Stimulated activated naive B cell treated with anti-CD40 and anti-IgM and Interleukin-4, amounts not matched to agents 10 μg/mL and 1 μg/mL and 100 μg/mL, for 72 hours (primary cell): ENCODE measurements at regions not wholly inside any gene's neighbourhood (a gene's known extent, or its start where the extent isn't known, plus 50 kb on each side); places are given as distances from the start of the nearest gene placed in this dataset.
"Not testable (repeated sequence)": the region's sequence is repeated elsewhere in the genome, so short reads cannot be mapped to it uniquely, and the experiment has no call there.

Experiments
- ATAC-seq, 2 donors: fragments of 150-1000 bp; cut with Tn5 transposase; replicated peaks; 2 replicates each; pipeline ENCODE4 v1.10.0; 2021; ENCODE audit warnings: moderate library complexity in 1 of 2
- DNase-seq: peaks from one replicate; pipeline ENCODE4 v3.0.0; 2021
- H3K27ac Mint-ChIP-seq: one replicate; pipeline ENCODE4 v1.8.0; 2022; ENCODE audit warnings: mild to moderate bottlenecking, mixed read lengths
- H3K27me3 Mint-ChIP-seq, 2 donors: one replicate each; pipeline ENCODE4 v1.8.0; 2022; ENCODE audit warnings: mixed read lengths in 2 of 2
- H3K36me3 Mint-ChIP-seq, 2 donors: one replicate each; pipeline ENCODE4 v1.8.0; 2022; ENCODE audit warnings: mixed read lengths in 2 of 2, mild to moderate bottlenecking in 1 of 2
- H3K4me1 Mint-ChIP-seq, 2 donors: one replicate each; pipeline ENCODE4 v1.8.0; 2022; ENCODE audit warnings: mixed read lengths in 2 of 2, mild to moderate bottlenecking in 1 of 2
- H3K4me3 Mint-ChIP-seq, 2 donors: one replicate each; pipeline ENCODE4 v1.8.0; 2022; ENCODE audit warnings: mild to moderate bottlenecking in 2 of 2, mixed read lengths in 2 of 2, moderate library complexity in 1 of 2
- H3K9me3 Mint-ChIP-seq, 2 donors: one replicate each; pipeline ENCODE4 v1.8.0; 2022; ENCODE audit warnings: mixed read lengths in 2 of 2, mild to moderate bottlenecking in 1 of 2

DNA sequence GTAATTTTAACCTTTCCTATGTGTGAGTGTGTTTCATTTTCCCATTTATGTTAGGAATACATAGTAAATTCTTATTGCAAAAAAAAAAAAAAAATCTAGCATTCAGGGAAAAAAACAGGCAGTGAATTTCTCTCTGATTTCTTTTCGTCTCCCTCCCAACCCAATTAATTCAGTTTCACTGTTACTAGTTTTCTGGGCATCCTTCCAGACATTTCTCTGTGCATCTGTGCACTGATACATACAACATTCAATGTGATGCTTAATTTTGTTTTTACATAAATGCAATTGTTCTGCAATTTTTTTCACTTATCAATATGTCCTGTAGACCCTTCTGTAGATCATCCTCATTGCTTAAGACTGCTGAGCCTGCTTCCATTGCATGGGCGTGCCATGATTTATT is 694.3 kb upstream of the TBX3 start:
- no peaks in the 10 kb centered on the region for H3K36me3 Mint-ChIP-seq
- peaks cover 5 to 9% of the 10 kb centered on the region in 2 donors for H3K9me3 Mint-ChIP-seq
- no peak overlapping the region for H3K27ac Mint-ChIP-seq
- no peaks in the 10 kb centered on the region for H3K27me3 Mint-ChIP-seq
- DNase-seq (no peak), ATAC-seq (no peak)
- H3K4me1 Mint-ChIP-seq: peaks cover 0 to 8% of the 10 kb centered on the region in 2 donors
- no peak overlapping the region for H3K4me3 Mint-ChIP-seq

DNA sequence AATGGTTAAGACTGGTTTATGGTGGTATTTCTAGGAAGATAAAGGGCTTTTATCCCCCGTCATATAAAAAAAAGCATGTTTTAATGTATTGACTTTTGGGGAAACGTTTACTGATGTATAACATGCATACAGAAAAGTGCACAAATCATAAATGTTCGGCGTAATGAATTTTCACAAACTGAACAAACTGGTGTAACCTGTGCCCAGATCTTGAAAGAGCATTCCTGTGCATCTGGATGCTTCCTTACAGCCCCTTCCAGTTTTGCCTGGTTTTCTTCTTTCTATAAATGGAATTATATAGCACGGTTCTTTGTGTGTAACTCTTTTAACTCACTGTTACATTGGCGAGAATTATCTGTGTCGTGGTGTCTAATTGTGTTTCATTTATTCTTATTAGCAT is 693.8 kb upstream of the TBX3 start:
- Mint-ChIP-seq H3K4me3 (no peak overlapping the region), H3K27me3 (no peaks in the 10 kb centered on the region), H3K4me1 (peaks cover 0 to 8% of the 10 kb centered on the region in 2 donors), H3K36me3 (no peaks in the 10 kb centered on the region), H3K27ac (no peak overlapping the region), H3K9me3 (peaks cover 5 to 9% of the 10 kb centered on the region in 2 donors)
- ATAC-seq: no peak
- no peak for DNase-seq

GRCh38 chr12:115377230-115377629 is 693.3 kb upstream of the TBX3 start:
- no peak for ATAC-seq
- Mint-ChIP-seq H3K4me3 (no peak overlapping the region), H3K27me3 (no peaks in the 10 kb centered on the region), H3K27ac (no peak overlapping the region), H3K4me1 (peaks cover 0 to 8% of the 10 kb centered on the region in 2 donors), H3K36me3 (no peaks in the 10 kb centered on the region), H3K9me3 (peaks cover 5 to 9% of the 10 kb centered on the region in 2 donors)
- no peak for DNase-seq

DNA sequence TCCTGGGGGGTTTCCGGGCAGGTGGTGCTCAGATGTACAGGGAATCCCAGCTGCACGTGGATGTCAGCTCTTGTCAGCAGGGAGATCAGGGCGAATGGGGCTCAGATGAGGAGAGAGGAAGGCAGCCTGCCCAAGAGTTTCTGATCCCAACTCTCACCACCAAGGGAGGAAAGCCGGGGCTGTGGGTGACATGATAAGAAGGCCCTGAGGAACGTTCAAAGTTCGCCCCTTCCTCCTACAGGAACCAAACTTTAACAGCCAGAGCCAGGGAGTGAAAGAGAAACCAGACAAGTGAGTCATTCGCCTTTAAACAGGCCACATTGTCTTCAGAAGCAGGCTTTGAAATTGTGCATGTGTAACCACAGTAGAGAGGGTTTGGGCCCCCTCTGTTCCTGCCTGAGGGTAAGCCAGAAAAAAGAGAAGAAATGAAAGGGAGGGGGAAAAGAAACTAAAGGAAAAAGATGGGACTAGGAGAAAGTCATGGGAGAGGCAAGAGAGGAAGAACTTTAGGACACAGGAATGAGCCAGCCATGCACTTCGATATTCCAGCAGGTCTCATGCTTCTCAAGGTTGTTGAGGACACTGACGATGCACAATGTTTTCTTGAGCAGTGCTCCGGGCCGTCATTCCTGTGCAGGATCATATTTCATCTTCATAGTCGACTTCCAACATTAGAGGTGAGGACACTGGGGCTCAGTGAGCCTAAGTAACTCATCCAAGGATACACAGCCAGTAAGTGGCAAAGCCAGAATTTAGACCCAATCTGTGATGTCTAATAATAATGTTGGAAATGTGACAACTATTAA is 691.4 kb upstream of the TBX3 start:
- Mint-ChIP-seq H3K27ac (peak overlapping the region; percentile 61), H3K27me3 (no peaks in the 10 kb centered on the region), H3K36me3 (no peaks in the 10 kb centered on the region), H3K4me1 (peaks cover 0 to 6% of the 10 kb centered on the region in 2 donors), H3K4me3 (no peak overlapping the region), H3K9me3 (peaks cover 3 to 9% of the 10 kb centered on the region in 2 donors)
- ATAC-seq (peak; percentile 36 to 57), DNase-seq (no peak)

- no peak overlapping the region for H3K4me3 Mint-ChIP-seq
- H3K36me3 Mint-ChIP-seq: no peaks in the 10 kb centered on the region
- DNase-seq (no peak), ATAC-seq (no peak)
- H3K9me3 Mint-ChIP-seq: peaks cover 3 to 9% of the 10 kb centered on the region in 2 donors
- peaks cover 0 to 6% of the 10 kb centered on the region in 2 donors for H3K4me1 Mint-ChIP-seq
- H3K27me3 Mint-ChIP-seq: no peaks in the 10 kb centered on the region
- H3K27ac Mint-ChIP-seq: peak overlapping the region; percentile 61
These were observed 690.7 kb upstream of the TBX3 start for GRCh38 chr12:115374480-115375185.

GRCh38 chr12:115371711-115372110 is 687.7 kb upstream of the TBX3 start:
- H3K27ac Mint-ChIP-seq: no peak overlapping the region
- H3K27me3 Mint-ChIP-seq: no peaks in the 10 kb centered on the region
- DNase-seq (no peak), ATAC-seq (no peak)
- H3K36me3 Mint-ChIP-seq: no peaks in the 10 kb centered on the region
- H3K9me3 Mint-ChIP-seq: peaks cover 5 to 20% of the 10 kb centered on the region in 2 donors
- no peak overlapping the region for H3K4me3 Mint-ChIP-seq
- H3K4me1 Mint-ChIP-seq: peaks cover 0 to 6% of the 10 kb centered on the region in 2 donors

- H3K4me1 Mint-ChIP-seq: peaks cover 0 to 6% of the 10 kb centered on the region in 2 donors
- DNase-seq: no peak
- H3K9me3 Mint-ChIP-seq: peaks cover 6 to 27% of the 10 kb centered on the region in 2 donors
- no peak for ATAC-seq
- H3K4me3 Mint-ChIP-seq: no peak overlapping the region
- H3K27me3 Mint-ChIP-seq: no peaks in the 10 kb centered on the region
- no peaks in the 10 kb centered on the region for H3K36me3 Mint-ChIP-seq
- H3K27ac Mint-ChIP-seq: no peak overlapping the region
These were observed 686.7 kb upstream of the TBX3 start for GRCh38 chr12:115370650-115371049.

- H3K4me3 Mint-ChIP-seq: no peak overlapping the region
- no peaks in the 10 kb centered on the region for H3K36me3 Mint-ChIP-seq
- no peak overlapping the region for H3K27ac Mint-ChIP-seq
- no peak for DNase-seq
- peaks cover 9 to 27% of the 10 kb centered on the region in 2 donors for H3K9me3 Mint-ChIP-seq
- ATAC-seq: no peak
- no peaks in the 10 kb centered on the region for H3K27me3 Mint-ChIP-seq
- peaks cover 0 to 5% of the 10 kb centered on the region in 2 donors for H3K4me1 Mint-ChIP-seq
These were observed 686.2 kb upstream of the TBX3 start for GRCh38 chr12:115370207-115370606.

- ATAC-seq, DNase-seq, H3K36me3 Mint-ChIP-seq, H3K27ac Mint-ChIP-seq, H3K4me1 Mint-ChIP-seq, H3K4me3 Mint-ChIP-seq, H3K27me3 Mint-ChIP-seq: not testable (repeated sequence)
- peaks cover 6 to 26% of the 10 kb centered on the region in 2 donors for H3K9me3 Mint-ChIP-seq
These were observed 682.3 kb upstream of the TBX3 start for GRCh38 chr12:115366277-115366676.

DNA sequence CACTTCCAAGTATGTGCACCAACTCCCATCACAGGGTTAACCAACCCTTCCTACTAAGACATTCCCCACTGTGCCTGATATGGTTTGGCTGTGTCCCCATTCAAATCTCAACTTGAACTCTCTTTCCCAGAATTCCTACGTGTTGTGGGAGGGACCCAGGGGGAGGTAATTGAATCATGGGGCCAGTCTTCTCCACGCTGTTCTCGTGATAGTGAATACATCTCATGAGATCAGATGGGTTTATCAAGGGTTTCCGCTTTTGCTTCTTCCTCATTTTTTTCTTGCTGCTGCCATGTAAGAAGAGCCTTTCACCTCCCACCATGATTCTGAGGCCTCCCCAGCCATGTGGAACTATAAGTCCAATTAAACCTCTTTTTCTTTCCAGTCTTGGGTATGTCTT is 681.8 kb upstream of the TBX3 start:
- not testable (repeated sequence) for DNase-seq, H3K27ac Mint-ChIP-seq, ATAC-seq, H3K27me3 Mint-ChIP-seq, H3K4me1 Mint-ChIP-seq, H3K4me3 Mint-ChIP-seq, H3K36me3 Mint-ChIP-seq
- peaks cover 6 to 26% of the 10 kb centered on the region in 2 donors for H3K9me3 Mint-ChIP-seq

GRCh38 chr12:115364921-115365320 is 680.9 kb upstream of the TBX3 start:
- Mint-ChIP-seq H3K27ac (no peak overlapping the region), H3K9me3 (peaks cover 6 to 26% of the 10 kb centered on the region in 2 donors), H3K4me1 (no peaks in the 10 kb centered on the region), H3K27me3 (peaks cover 0 to 5% of the 10 kb centered on the region in 2 donors), H3K36me3 (no peaks in the 10 kb centered on the region), H3K4me3 (no peak overlapping the region)
- DNase-seq: no peak
- no peak for ATAC-seq

DNA sequence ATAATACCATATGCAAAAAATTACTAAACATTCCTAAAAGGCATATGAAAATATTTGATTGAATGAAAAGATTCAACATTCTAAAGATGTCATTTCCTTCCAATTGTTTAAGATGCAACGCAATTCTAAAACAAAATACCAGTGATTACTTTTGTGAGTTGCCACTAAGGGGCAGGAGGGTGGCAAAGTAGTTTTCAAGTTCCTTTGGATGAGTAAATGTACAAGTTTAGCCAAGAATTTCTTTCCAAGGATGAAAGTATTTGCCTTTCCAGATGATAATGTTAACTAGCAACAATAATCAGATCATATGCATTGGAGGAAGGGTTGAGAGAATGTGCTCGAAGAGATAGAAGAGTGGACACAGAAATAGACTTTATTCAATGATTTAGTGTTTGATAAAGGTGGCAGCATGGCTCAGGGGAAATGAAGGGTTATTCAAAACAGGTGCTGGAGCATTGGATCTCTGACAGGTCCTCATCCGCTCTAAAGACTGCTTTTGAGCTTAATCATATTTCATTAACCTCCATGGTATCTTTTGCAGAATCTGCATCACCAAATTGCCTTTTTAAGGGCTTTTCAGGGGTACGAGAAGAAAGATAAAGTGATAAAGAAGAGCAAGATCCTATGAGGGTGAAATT is 678.5 kb upstream of the TBX3 start:
- peaks cover 4 to 17% of the 10 kb centered on the region in 2 donors for H3K9me3 Mint-ChIP-seq
- no peak overlapping the region for H3K4me3 Mint-ChIP-seq
- no peaks in the 10 kb centered on the region for H3K4me1 Mint-ChIP-seq
- DNase-seq: no peak
- no peaks in the 10 kb centered on the region for H3K36me3 Mint-ChIP-seq
- H3K27me3 Mint-ChIP-seq: peaks cover 0 to 5% of the 10 kb centered on the region in 2 donors
- no peak for ATAC-seq
- no peak overlapping the region for H3K27ac Mint-ChIP-seq

DNA sequence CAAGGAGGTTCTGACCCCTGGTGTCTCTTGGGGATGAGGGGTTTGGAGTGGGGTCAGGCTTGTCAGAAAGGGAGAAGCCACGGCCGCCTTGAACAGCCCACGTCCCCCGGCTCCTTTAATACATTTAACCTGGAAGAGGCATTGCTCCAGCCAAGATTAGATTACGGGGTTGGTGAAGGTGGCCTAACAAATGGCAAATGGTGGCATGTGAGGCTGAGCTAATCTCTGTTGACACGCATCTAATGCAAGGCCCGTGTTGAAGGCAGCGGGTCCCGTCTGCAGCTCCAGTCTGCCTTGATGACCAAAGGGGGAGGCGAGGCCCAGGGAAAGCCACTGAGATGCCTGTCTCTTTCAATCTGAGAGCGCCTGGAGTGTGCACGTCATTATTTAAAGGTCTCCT is 673.7 kb upstream of the TBX3 start:
- H3K9me3 Mint-ChIP-seq: peaks cover 0 to 2% of the 10 kb centered on the region in 2 donors
- H3K4me3 Mint-ChIP-seq: no peak overlapping the region
- H3K27ac Mint-ChIP-seq: no peak overlapping the region
- H3K27me3 Mint-ChIP-seq: peaks cover 0 to 7% of the 10 kb centered on the region in 2 donors
- H3K36me3 Mint-ChIP-seq: no peaks in the 10 kb centered on the region
- ATAC-seq (no peak), DNase-seq (no peak)
- no peaks in the 10 kb centered on the region for H3K4me1 Mint-ChIP-seq

GRCh38 chr12:115355301-115355700 is 671.3 kb upstream of the TBX3 start:
- Mint-ChIP-seq H3K9me3 (peaks cover 0 to 2% of the 10 kb centered on the region in 2 donors), H3K4me3 (no peak overlapping the region), H3K27me3 (peaks cover 0 to 3% of the 10 kb centered on the region in 2 donors), H3K27ac (no peak overlapping the region), H3K4me1 (no peaks in the 10 kb centered on the region), H3K36me3 (no peaks in the 10 kb centered on the region)
- DNase-seq (no peak), ATAC-seq (no peak)
